GM18511 (cell line): ENCODE measurements at regions not wholly inside any gene's neighbourhood (a gene's known extent, or its start where the extent isn't known, plus 50 kb on each side); places are given as distances from the start of the nearest gene placed in this dataset.

Experiments used
- ATAC-seq: cut with Tn5 transposase; IDR thresholded peaks from one replicate; pipeline ENCODE4 v1.9.1; 2021; ENCODE audit warnings: mild to moderate bottlenecking, moderate library complexity; ENCODE audit not compliant: unreplicated experiment

DNA sequence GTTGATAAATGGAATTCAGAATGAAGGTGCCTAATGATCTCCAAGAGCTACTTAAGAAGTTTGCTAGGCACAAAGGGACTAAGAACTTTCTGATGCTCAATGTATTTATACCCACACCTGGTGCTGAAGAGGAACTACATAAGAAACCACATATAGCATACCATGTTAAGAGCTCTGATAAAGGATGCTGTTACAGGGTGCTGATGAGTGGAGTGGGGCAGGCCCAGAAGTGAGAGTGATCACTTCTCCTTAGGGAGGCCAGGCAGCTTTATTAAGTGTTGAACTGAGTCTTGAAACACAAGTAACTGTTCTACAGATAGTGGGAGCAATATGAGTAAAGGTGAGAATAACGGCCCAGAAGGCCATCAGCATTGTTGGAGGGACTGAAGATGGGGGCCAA, 68.3 kb upstream of the CHRDL1 start:
- ATAC-seq = no peak

DNA sequence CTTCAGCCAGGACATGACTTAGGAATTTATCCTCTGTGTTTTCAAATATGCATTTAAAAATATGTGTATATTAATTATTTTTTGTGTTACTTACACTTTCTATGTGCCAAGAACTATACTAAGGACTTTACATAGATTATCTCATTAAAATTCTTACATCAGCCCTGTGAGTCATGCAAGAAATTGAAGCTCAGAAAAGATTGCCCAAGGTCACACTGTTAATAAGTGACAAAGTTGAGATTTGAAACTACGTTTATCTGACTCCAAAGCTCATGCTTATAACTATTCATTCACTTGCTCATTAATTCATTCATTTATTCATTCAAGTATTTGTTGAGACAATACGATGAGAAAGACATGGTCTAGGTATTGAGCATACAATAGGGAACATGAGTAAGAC, 62.9 kb upstream of the CHRDL1 start:
- no peak for ATAC-seq

DNA sequence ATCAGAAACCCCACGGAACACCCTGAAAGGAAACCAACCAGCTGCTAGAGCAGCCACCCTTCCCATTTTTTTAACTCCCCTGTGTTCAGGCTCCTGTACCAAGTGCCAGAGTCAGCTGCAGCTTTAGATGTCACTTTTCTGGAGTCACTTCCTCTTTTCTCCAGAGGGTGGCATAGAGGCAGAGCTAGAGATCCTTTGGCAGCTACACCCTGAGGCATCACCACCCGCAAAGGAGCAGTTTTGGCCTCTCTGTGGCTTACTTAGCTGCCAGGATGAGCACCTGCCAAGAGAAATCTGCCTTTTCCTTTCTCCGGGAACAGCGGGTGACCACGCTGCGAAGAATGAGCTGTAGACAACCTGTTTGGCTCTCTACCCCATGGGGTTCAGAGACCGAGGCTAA, 58.0 kb upstream of the CHRDL1 start:
- peak; percentile 55 for ATAC-seq

DNA sequence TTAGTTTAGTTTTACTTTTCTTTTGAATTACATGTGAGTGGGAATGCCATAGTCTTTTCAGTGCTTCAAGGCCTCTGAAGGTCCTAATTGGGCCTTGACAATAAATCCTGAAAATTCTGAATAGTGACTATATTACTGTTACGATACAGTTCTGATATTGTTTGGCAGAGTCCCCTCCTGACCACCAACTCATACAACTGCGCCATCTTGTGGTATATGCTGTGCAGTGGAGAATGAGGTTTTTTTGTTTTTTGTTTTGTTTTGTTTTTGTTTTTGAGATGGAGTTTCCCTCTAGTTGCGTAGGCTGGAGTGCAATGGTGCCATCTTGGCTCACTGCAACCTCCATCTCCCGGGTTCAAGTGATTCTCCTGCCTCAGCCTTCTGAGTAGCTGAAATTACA, 56.6 kb upstream of the CHRDL1 start:
- peak; percentile 32 for ATAC-seq

DNA sequence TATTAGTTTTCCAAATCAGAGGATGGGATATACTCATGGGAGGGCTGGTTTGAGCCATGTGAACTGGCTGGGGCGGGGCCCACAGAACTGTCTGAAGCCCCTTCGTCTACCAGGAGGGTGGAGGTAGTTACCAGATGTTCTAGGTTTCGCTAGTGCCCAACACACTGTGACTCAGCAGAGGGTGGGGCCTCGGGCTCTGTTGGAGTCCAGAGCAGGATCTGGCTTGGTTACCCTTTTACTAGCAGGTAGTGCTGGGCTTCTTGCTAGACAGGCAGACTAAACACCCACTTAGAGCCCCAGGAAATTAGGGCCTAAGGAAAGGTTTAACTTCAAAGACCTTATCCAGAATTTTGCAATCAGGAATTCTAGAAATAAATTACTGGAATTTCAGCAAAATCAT, 56.2 kb upstream of the CHRDL1 start:
- ATAC-seq = no peak

DNA sequence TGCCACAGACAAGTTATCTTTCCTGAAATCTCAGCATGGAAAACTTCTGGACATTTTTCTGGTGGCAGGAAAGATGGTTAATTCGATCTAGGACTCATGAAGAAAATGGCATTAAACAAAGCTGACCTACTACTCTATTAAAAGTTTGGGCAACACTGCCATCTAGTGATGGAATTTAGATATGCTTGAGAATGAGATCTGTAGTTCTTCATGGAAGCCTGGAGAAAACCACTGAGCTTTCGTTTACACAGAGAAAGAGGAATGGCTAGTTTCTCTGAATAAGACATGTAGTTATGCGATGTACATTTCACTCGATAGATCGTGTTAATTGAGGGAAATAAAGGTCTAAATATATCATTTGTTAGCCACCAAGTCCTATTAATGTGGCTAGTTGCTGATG, 51.7 kb upstream of the CHRDL1 start:
- peak; percentile 80 for ATAC-seq

DNA sequence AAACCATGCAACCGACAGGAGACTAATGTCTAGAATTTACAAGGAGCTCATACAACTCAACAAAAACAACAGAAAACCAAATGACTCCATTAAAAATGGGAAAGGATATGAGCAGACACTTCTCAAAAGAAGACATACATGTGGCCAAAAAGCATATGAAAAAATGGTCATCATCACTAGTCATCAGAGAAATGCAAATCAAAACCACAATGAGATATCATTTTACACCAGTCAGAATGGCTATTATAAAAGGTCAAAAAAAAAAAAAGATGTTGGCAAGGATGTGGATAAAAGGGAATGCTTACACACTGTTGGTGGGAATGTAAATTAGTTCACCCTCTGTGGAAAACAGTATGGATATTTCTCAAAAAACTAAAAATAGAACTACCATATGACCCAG, 50.5 kb upstream of the CHRDL1 start:
- no peak for ATAC-seq
